ENCODE measurements at regions not wholly inside any gene's neighbourhood (a gene's known extent, or its start where the extent isn't known, plus 50 kb on each side); places are given as distances from the start of the nearest gene placed in this dataset.
A peak's percentile ranks its signal among the peaks of the same experiment; 100 is the strongest.
"Not testable (repeated sequence)": the region's sequence is repeated elsewhere in the genome, so short reads cannot be mapped to it uniquely, and the experiment has no call there.

GRCh38 chr18:51330148-51330547, 132.7 kb upstream of the MEX3C start:
- no peak for DNase-seq (ENCODE audit: low spot score)

GRCh38 chr18:51330739-51331138, 133.3 kb upstream of the MEX3C start:
- no peak for DNase-seq (ENCODE audit: low spot score)

GRCh38 chr18:51337406-51337805, 139.9 kb upstream of the MEX3C start:
- no peak for DNase-seq (ENCODE audit: low spot score)

- peak; percentile 32 for DNase-seq (ENCODE audit: low spot score)
These were observed 142.4 kb upstream of the MEX3C start for GRCh38 chr18:51339856-51340255.

DNA sequence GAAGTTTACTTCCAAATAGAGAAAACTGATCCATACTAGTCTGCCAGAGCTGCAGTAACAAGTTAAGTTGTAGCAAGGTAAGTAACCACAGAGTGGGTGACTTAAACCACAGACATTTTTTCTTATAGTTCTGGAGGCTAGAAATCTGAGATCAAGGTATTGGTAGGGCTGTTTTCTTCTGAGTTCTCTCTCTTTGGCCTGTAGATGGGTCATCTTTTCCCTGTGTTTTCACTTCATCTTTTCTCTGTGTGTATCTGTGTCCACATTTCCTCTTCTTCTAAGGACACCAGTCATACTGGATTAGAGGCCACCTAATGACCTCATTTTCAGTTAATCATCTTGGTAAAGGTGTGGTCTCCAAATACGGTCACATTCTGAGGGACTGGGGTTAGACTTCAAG, 142.9 kb upstream of the MEX3C start:
- no peak for DNase-seq (ENCODE audit: low spot score)

DNA sequence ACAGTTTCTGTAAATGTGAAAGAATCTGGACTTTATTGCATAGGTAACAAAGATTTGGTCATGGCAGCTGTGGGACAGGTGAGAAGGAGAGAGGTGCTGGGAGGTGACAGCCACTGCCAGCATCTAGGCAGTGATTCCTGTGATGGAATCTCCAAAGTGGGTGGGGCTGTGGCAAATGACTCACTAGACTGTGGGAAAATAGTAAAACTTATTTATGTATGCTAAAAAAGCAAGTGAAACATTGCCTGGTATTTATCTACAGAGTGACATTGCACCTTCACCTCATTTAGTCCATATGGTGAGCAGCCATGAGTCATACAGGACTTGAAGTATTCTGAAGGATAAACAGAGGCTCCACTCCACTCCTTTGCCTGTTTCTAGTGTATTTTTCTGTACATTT, 145.3 kb upstream of the MEX3C start:
- peak; percentile 83 for DNase-seq (ENCODE audit: low spot score)

GRCh38 chr18:51345848-51346391, 148.4 kb upstream of the MEX3C start:
- DNase-seq (ENCODE audit: low spot score): no peak

- no peak for DNase-seq (ENCODE audit: low spot score)
These were observed 148.9 kb upstream of the MEX3C start for GRCh38 chr18:51346404-51346803.

- DNase-seq (ENCODE audit: low spot score): peak; percentile 62
These were observed 152.6 kb upstream of the MEX3C start for GRCh38 chr18:51350081-51350480.

GRCh38 chr18:51355841-51356240, 158.4 kb upstream of the MEX3C start:
- no peak for DNase-seq (ENCODE audit: low spot score)

DNA sequence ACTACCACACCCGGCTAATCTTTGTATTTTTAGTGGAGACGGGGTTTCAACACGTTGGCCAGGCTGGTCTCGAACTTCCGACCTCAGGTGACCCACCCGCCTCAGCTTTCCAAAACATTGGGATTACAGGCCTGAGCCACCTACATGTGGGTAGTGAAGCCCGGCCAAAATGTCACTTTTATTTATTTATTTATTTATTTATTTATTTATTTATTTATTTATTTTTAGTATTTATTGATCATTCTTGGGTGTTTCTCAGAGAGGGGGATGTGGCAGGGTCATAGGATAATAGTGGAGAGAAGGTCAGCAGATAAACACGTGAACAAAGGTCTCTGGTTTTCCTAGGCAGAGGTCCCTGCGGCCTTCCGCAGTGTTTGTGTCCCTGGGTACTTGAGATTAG, 162.8 kb upstream of the MEX3C start:
- DNase-seq (ENCODE audit: low spot score): not testable (repeated sequence)

DNA sequence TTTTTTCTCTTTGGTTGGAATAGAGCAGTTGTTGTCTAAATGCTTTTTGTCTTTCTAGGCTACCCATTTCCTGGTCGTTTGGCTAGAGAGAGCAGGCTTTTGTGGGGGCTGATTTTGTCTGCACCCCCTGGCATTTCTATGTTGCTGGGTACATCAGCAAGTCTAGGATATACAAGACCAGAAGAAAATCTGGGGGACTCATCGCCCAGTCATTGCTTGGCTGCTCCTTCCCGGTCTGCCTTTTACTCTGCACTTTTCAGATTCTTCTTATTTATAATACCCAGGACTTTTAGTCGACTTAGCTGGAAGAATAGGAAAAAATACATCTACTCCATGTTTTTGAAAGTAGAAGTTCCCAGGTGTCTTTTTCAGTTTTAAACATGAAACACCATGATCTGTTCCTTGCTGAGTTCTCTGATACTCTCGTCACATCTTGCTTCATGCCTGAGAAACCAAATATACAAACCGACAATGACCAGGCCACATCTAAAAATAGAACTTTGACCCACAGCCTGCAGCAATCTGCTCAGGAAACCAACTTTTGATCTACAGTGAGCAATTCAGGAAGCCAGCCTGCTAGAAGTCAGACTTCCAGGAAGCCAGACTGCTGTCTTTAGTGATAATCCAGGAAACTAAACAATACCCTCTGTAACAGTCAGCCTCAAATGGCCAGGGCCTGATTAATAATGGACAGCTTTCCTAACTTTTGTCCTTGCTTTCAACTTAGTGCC, 163.8 kb upstream of the MEX3C start:
- peak; percentile 44 for DNase-seq (ENCODE audit: low spot score)

DNA sequence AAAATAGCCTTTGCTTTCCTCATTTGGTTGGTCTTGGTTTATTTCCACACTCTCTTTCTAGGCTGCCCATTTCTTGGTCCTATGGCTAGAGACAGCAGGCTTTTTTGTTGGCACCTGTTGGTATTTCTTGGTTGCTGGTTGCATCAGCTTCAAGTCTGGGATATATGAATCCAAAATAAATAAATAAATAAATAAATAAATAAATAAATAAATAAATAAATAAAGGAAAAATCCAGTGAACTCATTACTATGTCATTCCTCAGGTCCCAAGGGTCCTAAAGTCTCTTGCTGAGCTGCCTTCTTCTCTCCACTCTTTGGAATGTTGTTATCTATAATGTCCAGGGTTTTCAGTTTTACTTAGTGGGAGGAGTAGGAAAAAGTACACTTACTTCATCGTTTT, 165.9 kb upstream of the MEX3C start:
- DNase-seq (ENCODE audit: low spot score): no peak

GRCh38 chr18:51370996-51371395, 173.5 kb upstream of the MEX3C start:
- DNase-seq (ENCODE audit: low spot score): no peak

DNA sequence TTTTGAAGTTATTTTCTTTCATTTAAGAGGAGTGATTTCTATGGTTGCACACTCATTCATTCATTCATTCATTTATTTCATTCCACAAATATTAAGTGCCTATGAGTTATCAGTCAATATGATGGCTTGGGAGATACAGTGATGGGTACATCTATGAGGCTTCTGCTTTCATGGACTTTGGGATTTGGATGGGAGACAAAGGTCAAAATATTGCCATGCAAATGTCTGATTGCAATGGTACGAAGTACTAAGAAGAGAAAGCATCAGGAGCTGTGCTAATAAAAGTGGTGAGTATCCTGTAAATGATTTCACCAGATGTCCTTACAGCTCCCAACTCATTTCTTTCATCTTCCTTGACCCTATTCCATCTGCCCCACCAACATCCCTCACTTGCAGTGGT, 174.4 kb upstream of the MEX3C start:
- DNase-seq (ENCODE audit: low spot score): no peak

DNA sequence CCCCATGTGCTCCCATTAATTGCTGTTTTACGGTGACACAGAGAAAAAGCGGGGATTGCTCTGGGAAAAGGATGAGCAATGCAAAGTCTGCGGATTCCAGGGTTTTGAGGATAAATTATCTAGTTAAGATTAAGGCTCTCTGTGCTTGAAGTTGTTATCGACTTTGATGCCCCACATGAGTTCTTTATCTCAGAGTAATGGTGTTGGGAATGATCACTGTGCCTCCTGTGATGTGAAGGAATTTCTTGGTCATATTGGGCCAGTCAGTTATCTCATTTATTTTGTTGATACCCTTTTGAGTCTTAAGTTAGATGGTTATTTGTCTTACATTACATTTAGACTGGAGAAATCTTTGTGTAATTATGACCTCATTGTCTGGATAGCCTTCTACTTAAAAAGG, 184.6 kb upstream of the MEX3C start:
- DNase-seq (ENCODE audit: low spot score): no peak

DNA sequence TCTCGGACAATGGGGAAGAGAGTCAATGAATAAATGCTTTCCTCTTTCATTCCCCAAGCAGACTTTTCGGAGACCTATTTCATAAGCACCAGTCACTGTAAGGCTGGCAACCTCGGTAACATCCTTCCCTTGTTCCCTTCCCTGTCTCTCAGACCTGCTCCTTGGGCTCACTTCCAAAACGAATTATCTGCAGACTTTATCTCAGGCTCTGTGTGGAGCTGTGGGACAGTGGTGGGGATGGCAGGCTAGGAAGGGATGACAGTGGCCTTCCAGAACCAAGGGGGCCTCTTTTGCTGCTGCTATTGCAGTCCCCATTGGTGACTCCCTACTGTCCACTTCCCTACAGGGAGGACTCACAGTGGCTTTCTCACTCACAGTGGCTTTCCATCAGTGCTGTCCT, 185.6 kb upstream of the MEX3C start:
- no peak for DNase-seq (ENCODE audit: low spot score)

GRCh38 chr18:51383711-51384110, 186.2 kb upstream of the MEX3C start:
- no peak for DNase-seq (ENCODE audit: low spot score)

DNA sequence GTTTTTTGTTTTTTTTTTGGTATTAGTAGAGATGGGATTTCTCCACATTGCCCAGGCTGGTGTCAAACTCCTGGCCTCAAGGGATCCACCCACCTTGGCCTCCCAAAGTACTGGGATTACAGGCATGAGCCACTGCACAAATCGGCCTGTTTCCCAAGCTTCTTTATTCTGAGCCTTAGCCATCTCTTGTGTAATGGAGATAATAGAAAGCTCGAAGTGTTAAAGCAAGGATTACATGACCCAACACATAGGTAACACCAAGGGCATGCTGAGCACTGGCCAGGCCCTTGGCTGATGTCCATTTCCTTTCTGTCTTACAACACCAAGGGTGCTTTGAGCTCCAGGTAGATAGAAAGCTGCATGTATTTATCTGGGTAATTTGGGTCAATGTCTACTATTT, 187.8 kb upstream of the MEX3C start:
- DNase-seq (ENCODE audit: low spot score): no peak

DNA sequence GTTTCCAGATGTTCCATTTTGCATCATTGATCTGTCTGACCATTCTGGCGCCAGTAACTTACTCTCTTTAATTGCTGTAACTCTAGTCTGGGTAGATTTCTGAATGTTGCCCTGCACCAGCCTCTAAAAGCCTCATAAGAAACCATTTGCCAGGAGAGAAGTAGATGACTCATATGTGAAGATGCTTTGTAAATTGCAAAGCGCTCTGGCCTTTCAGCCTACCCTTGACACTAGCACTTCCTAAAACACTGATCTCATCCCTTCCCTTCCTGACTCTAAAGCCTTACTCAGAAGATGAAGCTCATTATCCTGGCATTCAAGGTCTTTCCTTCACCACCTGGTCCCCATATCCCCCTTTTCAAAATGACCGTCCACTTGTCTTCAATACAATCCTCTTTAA, 193.2 kb upstream of the MEX3C start:
- no peak for DNase-seq (ENCODE audit: low spot score)

GRCh38 chr18:51391215-51391614, 193.7 kb upstream of the MEX3C start:
- no peak for DNase-seq (ENCODE audit: low spot score)

DNA sequence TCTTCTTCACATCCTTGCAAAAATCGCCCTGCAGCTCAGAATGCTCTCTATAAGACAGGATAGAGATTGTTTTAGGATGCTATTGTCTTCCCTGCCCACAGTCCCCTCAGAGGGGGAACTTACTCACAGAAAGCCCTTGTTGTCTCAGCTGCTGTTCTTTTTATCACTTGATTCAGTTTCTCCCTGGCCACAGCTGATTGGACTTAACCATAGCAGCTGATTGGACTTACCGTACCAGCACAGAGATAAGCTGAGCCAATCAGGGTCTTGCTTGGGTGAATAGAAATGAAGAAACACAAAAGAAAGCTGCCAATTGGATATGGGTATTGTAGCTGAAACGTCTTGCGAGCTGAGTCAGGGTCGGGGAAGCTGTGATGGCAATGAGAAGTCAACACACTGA, 194.2 kb upstream of the MEX3C start:
- DNase-seq (ENCODE audit: low spot score): no peak

DNA sequence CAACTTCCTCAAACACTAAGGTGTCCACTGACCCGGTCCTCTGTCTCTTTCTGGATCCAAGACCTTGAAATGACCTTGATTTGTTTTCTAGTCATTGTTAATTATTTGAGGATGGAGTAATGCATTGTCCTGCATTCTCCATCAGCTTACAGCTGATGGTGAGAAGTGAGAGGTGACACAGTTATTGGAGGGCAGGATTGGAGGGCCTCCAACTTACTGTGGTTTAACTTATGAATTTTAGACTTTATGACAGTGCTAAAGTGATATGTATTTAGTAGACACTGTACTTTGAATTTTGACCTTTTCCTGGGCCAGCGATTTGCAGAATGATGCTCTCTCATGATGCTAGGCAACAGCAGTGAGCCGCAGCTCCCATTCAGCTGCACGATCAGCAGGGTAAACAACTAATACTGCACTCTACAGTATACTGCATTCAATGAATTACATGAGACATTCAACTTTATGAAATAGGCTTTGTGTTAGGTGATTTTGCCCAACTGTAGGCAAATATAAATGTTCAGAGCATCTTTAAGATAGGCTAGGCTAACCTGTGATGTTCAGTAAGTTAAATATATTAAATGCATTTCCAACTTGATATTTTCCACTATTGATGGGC, 200.0 kb upstream of the MEX3C start:
- no peak for DNase-seq (ENCODE audit: low spot score)
